NOMO-1 treated with DMSO at 0.1 percent for 48 hours (cell line): ENCODE measurements at regions not wholly inside any gene's neighbourhood (a gene's known extent, or its start where the extent isn't known, plus 50 kb on each side); places are given as distances from the start of the nearest gene placed in this dataset.

Source experiments
- DNase-seq: peaks from one replicate; lab custom pipeline; 2025; ENCODE audit not compliant: unreplicated experiment; lab: John Stamatoyannopoulos, UW

DNA sequence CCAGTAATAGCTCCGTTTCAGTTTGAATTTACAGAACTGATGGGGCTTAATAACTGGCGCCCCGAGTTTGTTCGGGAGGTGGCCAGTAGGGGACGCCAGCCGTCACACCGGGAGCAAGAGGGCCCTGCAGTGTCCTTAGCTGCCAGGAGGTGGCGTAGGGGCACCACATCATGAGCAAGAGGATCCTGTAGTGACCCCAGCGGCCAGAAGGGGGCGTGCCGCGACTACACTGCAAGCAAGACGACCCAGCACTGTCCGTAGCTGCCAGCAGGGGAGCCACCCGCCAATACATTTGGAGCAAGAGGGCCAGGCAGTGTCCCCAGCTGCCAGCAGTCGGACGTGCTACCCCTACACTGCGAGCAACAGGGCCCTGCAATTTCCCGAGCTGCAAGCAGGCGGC lies 663.7 kb upstream of the B3GAT1 start:
- no peak for DNase-seq

DNA sequence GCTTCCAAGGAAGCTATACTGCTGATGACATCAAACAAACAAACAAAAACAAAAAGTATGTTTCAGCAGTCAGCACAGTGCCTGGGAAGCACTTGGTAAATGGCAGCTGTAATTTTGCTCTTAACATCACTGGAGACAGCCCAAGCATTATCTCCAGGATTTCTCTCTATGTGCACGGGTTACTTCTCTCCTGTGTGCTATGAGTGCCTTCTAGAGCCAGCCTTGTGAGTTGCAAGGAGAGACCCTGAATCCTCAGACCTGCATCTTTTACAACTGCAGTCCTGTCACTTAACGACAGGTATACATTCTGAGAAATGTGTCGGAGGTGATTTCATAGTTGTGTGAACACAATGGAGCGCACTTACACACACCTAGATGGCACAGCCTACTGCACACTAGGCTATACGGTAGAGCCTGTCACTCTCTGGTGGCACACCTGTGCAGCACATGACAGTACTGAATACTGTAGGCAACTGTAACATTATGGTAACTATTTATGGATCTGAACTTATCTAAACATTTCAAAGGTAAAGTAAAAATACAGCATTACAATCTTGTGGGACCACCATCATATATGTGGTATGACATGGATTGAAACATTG lies 662.5 kb upstream of the B3GAT1 start:
- no peak for DNase-seq

DNA sequence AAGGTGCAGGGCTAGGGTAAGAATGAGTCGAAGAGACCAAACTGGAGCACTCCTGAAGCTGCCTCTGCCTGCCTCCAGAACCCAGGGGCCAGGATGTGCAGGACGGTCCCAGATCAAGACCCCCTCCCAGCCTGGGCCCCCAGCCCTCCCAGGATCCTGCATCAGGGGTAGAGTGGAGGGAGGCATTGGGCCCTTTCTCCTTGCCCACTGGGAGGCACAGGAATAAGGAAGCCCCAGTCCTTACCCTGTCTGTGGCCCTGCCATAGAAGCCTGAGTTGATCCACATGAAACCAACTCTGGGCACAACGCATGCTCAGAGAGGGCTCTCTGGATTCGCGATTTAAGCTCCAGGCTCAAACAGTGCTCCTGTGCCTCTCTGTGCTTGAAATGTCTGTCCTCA lies 661.8 kb upstream of the B3GAT1 start:
- no peak for DNase-seq

DNA sequence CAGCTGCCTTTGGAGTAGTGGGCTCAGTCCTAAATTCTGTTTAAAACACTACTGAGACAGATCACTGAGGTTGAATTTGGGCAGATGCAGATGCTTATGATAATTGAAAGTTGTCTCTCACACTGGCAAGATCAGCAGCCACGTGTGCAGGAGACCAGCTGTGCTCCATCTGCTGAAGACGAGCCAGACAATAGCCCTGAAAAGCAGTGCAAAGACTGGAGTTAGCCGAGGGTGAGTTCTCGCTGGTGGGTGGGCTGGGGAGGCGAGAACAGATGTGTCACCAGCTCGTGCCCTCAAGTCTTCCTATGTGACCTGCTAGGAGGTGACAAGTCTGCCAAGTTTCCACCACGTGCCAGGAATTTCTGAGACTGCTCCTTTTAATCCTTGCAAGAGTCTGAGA lies 661.3 kb upstream of the B3GAT1 start:
- DNase-seq = no peak

DNA sequence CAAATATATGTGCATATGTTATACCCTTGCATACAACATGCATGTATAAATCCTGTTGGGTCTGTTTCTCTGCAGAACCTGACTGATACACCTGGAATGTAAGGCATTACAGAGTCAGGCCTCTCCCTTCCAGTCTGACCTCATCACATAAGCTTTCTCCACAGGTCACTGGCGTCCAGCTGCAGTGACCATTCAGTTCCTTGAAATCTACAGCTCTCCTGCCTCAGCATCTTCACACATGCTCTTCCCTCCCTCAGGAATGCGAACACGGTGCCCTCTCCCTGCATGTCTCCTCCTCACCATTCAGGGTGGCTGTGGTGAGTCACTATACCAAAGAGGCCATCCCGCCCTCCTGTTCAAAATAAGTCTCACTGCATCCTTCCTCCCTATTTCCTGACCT lies 657.8 kb upstream of the B3GAT1 start:
- no peak for DNase-seq

DNA sequence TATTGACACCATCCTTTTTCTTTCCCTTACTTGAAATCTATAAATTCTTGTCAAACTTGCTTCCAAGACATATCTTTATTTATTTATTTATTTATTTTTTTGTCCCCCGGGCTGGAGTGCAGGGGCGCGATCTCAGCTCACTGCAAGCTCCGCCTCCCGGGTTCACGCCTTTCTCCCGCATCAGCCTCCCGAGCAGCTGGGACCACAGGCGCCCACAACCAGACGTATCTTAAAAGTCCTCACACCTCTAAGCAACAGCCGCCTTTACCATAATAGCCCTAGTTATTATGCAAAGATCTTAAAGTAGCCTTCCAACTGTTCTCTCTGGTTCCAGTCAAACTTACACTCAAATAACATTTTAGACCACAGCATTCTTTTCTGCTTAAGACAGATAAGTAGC lies 657.0 kb upstream of the B3GAT1 start:
- DNase-seq = no peak

DNA sequence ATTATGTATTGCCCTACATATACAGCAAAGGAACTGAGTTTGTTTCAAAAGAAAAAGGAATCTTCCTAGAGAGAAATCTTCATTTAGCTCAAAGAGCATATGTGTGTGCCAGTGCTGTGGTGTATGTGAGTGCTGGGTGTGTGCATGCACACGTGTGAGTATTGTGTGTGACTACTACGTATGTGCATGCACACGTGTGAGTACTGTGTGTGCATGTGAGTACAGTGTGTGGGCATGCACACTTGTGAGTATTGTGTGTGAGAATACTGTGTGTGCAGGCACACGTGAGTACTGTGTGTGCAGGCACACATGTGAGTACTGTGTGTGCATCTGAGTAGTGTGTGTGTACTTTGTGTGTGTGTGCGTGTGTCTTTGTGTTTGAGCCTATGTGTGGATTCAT lies 651.0 kb upstream of the B3GAT1 start:
- no peak for DNase-seq

DNA sequence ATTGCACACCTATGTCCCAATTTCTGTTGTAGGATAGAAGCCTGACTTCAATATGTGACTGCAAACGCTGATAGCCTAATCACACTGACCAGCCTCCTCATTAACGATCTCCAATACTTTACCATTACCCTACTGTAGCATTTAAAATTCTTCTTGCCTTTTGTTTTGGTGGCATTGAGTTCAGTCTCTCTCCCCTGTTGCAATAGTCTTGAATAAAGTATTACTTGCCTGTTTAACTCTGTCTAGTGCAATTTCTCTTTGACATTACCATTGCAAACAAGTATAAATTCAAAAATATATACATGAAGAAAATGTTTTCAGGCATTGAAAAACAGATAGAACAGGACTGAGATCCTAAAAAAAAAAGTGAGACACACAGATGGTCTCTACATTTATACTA lies 649.1 kb upstream of the B3GAT1 start:
- no peak for DNase-seq

DNA sequence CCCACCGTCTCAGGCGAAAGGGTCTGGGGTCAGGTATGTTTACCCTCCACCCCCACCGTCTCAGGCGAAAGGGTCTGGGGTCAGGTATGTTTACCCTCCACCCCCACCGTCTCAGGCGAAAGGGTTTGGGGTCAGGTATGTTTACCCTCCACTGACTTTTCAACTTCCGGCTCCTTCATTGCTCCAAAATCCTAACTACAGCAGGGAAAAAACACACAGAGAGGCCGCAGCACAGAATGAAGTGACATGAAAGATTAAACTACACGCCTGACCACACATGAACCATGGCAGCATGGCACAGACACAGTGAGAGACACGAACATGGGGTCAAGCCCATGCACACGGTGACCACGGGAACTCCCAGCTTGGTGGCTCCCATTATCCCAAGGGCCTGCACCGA lies 634.9 kb upstream of the B3GAT1 start:
- DNase-seq = no peak

DNA sequence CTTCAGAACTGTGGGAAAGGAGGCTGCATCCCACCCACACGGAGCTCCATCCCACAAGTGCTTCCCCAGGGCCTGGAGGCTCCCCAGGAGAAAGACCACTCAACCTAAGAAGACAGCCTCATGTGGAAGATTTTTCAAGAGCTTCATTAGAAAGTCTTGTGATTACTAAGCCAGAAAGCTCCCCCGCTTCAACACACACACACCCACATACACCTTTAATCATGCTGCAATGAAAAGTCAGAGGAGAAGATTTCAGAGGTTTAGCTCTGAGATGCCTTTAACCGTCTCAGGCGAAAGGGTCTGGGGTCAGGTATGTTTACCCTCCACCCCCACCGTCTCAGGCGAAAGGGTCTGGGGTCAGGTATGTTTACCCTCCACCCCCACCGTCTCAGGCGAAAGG lies 634.5 kb upstream of the B3GAT1 start:
- no peak for DNase-seq

DNA sequence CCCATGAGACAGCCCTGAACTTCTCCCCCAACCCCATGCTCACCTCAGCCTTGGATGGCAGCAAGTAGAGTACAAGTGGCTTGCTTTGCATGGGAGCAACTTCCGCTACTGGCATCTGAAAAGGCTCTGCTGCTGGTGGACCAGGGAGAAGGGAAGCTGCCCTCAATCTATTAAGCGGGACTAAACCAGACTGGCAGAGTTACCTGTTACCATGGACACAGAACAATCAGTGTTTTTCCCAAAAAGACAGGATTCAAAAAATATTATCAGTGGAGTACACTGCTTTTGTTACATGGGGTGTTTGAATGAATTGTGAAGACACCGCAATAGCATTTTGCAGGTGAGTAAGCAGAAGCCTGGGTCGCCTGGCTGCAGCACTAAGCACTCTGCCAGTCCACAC lies 631.4 kb upstream of the B3GAT1 start:
- no peak for DNase-seq

DNA sequence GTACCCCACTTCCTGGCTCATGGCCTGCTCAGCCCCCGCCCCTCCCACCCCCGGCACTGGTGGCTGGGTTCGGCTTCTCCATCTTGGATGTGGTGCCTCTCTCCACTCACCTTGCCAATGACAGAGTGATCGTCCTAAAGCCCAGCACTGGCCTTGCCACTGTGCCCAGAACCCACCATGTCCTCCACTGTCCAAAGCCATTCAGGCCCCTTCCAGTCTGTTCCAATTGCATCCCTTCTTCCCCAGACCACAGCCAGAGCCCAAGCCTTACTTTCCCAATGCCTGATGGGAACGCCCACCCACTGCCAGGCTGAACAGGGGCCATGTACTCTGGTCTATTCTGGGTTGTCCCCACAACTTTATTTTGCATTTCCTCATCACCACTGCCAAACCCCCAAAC lies 625.8 kb upstream of the B3GAT1 start:
- DNase-seq = no peak

DNA sequence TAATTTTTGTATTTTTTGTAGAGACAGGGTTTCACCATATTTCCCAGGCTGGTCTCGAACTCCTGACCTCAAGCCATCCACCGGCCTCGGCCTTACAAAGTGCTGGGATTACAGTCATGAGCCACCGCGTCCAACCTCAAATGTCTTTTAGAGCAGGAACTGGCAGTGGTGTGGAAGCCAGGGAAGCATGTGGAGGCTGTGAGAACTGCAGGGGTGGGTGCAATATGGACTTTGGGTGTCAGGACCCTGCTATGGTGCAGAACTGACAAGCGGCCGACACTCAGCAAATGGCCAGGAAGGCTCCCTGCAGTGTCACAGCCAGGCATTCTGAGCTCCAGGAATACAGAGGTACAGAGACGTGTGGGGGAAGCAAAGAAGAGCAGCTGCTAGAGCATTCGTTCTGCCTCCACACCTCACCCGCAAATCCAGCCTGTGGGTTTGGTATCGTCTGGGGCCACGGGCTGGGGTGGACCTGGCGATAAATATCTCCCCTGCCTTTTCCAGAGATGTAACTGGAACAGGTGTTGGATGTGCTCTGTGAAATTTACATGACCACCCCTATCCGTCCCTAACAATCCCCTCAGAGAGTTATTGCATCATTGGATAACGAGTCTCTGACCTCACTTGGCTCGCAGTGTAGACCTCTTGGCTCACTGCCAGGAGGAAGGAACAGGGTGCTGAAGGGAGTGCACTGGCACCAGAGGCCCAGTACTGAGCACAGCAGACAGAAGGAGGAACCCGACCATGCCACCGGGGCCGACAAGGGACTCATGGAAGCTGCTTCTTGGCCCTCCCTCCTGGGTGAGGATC lies 624.7 kb upstream of the B3GAT1 start:
- DNase-seq = no peak

DNA sequence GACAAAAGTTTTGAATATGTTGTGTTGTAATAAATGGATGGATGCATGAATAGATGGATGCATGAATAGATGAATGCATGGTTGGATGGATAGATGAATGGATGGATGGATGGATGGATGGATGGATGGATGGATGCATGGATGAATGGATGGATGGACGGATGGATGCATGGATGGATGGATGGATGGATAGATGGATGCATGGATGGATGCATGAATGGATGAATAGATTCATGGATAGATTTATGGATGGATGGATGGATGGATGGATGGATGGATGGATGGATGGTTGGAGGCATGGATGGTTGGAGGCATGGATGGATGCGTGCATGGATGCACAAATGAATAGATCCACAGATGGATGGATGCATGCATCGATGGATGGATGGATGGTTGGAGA lies 623.2 kb upstream of the B3GAT1 start:
- no peak for DNase-seq

DNA sequence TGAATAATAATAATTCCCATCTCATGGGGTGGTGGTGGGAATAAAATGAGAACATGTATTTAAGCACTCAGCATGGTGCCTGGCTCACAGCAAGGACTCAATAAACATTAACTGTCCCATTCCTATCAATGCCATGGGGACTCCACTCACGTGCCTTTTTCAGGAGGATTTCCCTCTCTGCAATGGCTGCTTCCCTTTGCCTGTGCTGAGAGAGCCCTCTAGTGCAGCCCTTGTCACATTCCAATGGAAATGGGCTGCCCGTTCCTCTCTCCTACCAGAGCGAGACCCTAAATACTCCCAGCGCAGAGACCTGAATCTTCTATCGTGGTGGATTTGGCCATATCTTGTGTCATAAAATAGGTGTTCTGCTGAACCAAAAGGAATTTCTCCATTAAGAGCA lies 621.5 kb upstream of the B3GAT1 start:
- no peak for DNase-seq

DNA sequence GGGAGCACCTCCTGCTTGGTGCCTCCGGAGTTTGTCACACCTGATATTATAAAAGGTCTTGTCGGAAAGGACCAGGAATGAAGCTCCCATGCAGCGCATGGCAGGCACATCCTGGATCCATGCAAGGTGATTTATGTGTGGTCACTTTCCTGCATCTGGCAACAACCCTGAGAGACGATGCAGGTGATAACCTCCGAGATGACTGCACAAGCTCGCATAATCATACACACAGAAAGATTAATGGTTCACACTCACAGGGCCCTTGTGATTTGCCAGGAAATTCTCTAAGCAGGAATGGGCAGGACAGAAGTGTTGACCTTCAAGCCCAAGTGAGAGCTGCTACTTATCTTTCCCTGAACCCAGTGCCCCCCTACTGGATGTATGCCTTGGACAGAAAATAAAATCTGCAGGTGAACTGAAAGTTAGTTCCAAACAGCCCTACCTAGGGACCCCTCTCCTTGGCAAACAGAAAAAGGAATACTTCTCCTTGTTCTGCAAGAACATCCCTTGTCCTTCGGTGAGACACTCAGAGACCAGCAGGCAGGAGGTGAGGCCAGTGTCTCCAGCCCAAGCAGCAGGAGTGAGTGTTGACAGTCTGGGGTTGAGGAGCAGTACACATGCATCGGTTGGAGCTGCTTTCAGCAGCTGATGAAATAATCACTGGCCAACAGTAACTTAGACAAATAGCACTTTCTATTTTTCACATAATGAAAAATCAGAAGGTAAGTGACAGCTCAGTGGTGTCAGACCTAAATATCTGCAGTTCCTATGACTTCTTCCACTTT lies 619.4 kb upstream of the B3GAT1 start:
- no peak for DNase-seq

DNA sequence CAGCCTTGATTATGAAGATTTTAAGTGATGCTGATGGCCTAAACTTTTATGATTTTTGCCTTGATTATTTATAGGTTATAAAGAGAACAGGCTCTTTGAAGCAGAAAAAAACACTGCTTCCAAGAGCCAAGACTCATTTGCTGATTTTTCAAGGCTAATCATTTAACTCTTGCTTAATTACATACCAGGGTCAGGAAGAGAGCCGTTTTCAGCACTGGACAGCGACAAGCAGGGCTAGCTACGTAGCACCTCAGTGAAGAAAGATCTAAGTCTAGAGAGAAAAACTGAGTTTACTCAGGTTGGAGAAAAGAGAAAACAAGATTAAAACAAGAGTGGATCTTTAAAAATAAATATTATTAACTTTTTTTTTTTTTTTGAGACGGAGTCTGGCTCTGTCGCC lies 615.4 kb upstream of the B3GAT1 start:
- peak; percentile 33 for DNase-seq

DNA sequence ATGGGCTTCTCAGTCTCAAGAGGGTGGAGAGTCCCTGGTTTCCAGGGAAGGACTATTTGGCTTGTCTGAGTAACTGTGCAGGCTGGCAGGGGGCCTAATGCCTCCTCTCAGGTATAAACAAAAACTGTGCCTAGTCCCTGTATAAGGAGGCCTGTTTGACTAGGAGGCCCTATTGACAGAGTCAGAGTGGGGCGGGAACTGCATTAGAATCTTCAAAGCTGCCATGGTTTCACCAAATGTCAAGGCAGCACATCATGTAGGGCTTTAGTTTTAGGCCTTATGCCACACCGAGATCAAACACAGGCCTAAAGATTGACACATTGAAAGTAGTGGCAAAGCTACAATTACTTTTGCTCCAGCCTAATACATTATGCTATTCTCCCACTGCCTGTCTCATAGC lies 611.5 kb upstream of the B3GAT1 start:
- DNase-seq = no peak

DNA sequence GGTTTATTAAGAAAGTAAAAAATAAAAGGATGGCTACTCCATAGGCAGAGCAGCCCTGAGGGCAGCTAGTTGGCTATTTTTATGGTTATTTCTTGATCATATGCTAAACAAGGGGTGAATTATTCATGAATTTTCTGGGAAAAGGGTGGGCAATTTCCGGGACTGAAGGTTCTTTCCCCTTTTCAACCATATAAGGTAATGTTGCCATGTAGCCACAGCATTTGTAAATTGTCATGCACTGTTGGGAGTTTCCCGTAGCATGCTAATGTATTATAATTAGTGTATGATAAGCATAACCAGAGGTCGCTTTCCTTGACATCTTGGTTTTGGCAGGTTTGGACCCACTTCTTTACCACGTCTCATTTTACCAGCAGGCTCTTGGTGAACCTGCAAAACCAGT lies 610.4 kb upstream of the B3GAT1 start:
- DNase-seq = no peak

DNA sequence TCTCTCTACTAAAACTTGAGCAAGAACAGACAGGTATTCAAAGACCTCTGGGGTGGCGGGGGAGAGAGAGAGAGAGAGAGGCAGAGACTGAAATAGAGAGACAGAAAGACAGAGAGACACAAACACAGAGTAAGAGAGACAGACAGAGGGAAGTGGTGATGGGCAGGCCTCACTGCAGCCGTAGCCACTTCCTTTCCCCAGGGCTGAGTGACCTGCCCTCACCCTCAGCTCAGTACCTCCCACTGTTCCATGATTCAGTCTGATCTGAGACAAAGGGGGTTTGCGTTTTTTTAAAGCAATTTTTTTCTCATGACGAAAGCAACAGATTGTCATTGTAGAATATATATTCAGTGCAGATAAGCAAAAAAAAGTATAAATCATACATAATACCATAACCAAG lies 607.9 kb upstream of the B3GAT1 start:
- DNase-seq = no peak

DNA sequence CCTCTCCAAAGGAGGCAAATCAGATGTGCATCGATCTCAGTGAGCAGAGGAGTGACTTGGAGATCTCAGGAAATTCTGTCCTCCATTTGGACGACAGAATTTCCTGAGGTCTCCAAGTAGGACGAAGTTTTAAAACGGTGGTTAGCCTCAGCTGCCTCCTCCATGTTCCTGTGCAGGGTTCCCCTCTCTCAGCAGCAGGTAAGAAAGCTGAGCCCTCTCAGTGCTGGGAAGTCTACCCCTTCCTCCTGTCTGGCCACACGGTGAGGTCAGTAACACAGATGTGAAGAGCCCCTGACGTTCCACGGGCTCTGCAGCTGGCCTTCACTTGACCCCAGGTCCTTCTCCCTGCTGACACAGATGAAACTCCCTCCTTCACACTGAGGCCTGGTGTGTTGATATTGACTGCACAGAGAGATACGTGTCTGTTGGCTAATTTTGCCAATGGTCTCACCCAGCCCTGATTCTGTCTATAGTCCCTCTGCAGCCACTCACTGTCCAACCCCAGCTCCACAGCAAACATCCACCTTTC lies 607.4 kb upstream of the B3GAT1 start:
- no peak for DNase-seq

DNA sequence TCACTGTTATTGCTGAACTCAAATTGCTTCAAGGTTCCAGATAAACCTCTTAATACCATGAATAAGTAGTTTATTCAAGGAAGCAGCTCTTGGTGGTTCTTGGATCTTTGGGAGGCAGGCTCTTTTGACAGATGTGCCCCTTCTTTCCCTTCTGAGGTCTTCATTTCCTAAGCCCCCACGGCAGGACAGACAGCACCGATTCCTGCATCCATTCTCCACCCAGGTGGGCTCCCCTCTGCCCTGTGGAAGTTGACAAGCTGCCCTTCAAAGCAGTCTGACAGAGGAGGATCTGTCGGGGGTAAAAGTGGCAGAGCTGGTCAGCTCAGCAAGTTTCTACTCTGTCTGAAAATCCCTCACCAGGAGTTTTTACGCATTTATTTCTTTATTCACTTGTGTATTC lies 605.3 kb upstream of the B3GAT1 start:
- no peak for DNase-seq
